ENCODE measurements at regions not wholly inside any gene's neighbourhood (a gene's known extent, or its start where the extent isn't known, plus 50 kb on each side); places are given as distances from the start of the nearest gene placed in this dataset.

- Histone ChIP-seq H3K4me1 (peaks cover 0 to 1% of the 10 kb centered on the region in 2 donors), H3K9me3 (no peaks in the 10 kb centered on the region), H3K36me3 (no peaks in the 10 kb centered on the region), H3K27ac (no peak overlapping the region), H3K27me3 (no peaks in the 10 kb centered on the region), H3K4me3 (no peak overlapping the region)
- intact Hi-C loops (cut with DNase I; ENCODE audit: low total_unique reads) (no loop called here), in situ Hi-C loops (cut with MboI; ENCODE audit: low sequenced_read_pairs in 4 of 4) (no loop called here)
- TF ChIP-seq CTCF (IDR thresholded peaks at IDR 0.05 in 4 of 5, conservative IDR thresholded peaks at IDR 0.05 in 1 of 5) (no peak), POLR2A (IDR thresholded peaks at IDR 0.05) (no peak)
- DNase-seq (no peak), ATAC-seq (no peak)
Observed at GRCh38 chr4:156576946-156577345, 394.7 kb downstream of the PDGFC start.

GRCh38 chr4:156575430-156576073 is 396.0 kb downstream of the PDGFC start:
- DNase-seq, result no peak
- TF ChIP-seq POLR2A (IDR thresholded peaks at IDR 0.05), result no peak
- no peak for TF ChIP-seq CTCF (IDR thresholded peaks at IDR 0.05 in 4 of 5, conservative IDR thresholded peaks at IDR 0.05 in 1 of 5)
- Histone ChIP-seq H3K27ac (no peak overlapping the region), H3K4me1 (no peaks in the 10 kb centered on the region), H3K9me3 (no peaks in the 10 kb centered on the region), H3K4me3 (no peak overlapping the region), H3K36me3 (no peaks in the 10 kb centered on the region), H3K27me3 (no peaks in the 10 kb centered on the region)
- in situ Hi-C loops (cut with MboI; ENCODE audit: low sequenced_read_pairs in 4 of 4) (no loop called here), intact Hi-C loops (cut with DNase I; ENCODE audit: low total_unique reads) (no loop called here)
- no peak for ATAC-seq

GRCh38 chr4:156571146-156571545 is 400.5 kb downstream of the PDGFC start:
- no peak for TF ChIP-seq POLR2A (IDR thresholded peaks at IDR 0.05)
- TF ChIP-seq CTCF (IDR thresholded peaks at IDR 0.05 in 4 of 5, conservative IDR thresholded peaks at IDR 0.05 in 1 of 5), result no peak
- no peak overlapping the region for H3K4me3 ChIP-seq
- DNase-seq (no peak), ATAC-seq (no peak)
- H3K36me3 ChIP-seq, result no peaks in the 10 kb centered on the region
- in situ Hi-C loops (cut with MboI; ENCODE audit: low sequenced_read_pairs in 4 of 4), result no loop called here
- intact Hi-C loops (cut with DNase I; ENCODE audit: low total_unique reads), result no loop called here
- H3K9me3 ChIP-seq, result no peaks in the 10 kb centered on the region
- no peaks in the 10 kb centered on the region for H3K4me1 ChIP-seq
- H3K27me3 ChIP-seq, result no peaks in the 10 kb centered on the region
- no peak overlapping the region for H3K27ac ChIP-seq

GRCh38 chr4:156569535-156569934 is 402.1 kb downstream of the PDGFC start:
- no peaks in the 10 kb centered on the region for H3K27me3 ChIP-seq
- intact Hi-C loops (cut with DNase I; ENCODE audit: low total_unique reads), result no loop called here
- in situ Hi-C loops (cut with MboI; ENCODE audit: low sequenced_read_pairs in 4 of 4), result no loop called here
- no peak for TF ChIP-seq CTCF (IDR thresholded peaks at IDR 0.05 in 4 of 5, conservative IDR thresholded peaks at IDR 0.05 in 1 of 5)
- no peak for TF ChIP-seq POLR2A (IDR thresholded peaks at IDR 0.05)
- H3K36me3 ChIP-seq, result no peaks in the 10 kb centered on the region
- DNase-seq (no peak), ATAC-seq (no peak)
- no peaks in the 10 kb centered on the region for H3K4me1 ChIP-seq
- H3K27ac ChIP-seq, result no peak overlapping the region
- no peaks in the 10 kb centered on the region for H3K9me3 ChIP-seq
- H3K4me3 ChIP-seq, result no peak overlapping the region

- no peak for ATAC-seq
- TF ChIP-seq POLR2A (IDR thresholded peaks at IDR 0.05) (no peak), CTCF (IDR thresholded peaks at IDR 0.05 in 4 of 5, conservative IDR thresholded peaks at IDR 0.05 in 1 of 5) (no peak)
- intact Hi-C loops (cut with DNase I; ENCODE audit: low total_unique reads), result no loop called here
Observed at GRCh38 chr4:156568484-156568883, 403.1 kb downstream of the PDGFC start.

More at GRCh38 chr4:156568484-156568883, 403.1 kb downstream of the PDGFC start:
- Histone ChIP-seq H3K9me3 (no peaks in the 10 kb centered on the region), H3K36me3 (no peaks in the 10 kb centered on the region), H3K4me1 (no peaks in the 10 kb centered on the region), H3K27ac (no peak overlapping the region), H3K4me3 (no peak overlapping the region), H3K27me3 (no peaks in the 10 kb centered on the region)
- in situ Hi-C loops (cut with MboI; ENCODE audit: low sequenced_read_pairs in 4 of 4), result no loop called here
- DNase-seq, result no peak

All from gastrocnemius medialis (tissue), 4 donors.